ENCODE measurements at regions not wholly inside any gene's neighbourhood (a gene's known extent, or its start where the extent isn't known, plus 50 kb on each side); places are given as distances from the start of the nearest gene placed in this dataset.

GRCh38 chr4:138032222-138032621, 209.9 kb downstream of the SLC7A11 start:
- H3K36me3 ChIP-seq (ENCODE audit: control insufficient read depth, insufficient read depth, low read length) = no peaks in the 10 kb centered on the region
- H3K27ac ChIP-seq (ENCODE audit: insufficient read depth, low read depth, low read length, poor library complexity, severe bottlenecking) = no peak overlapping the region
- H3K9me3 ChIP-seq (ENCODE audit: control insufficient read depth, low read length) = no peaks in the 10 kb centered on the region
- H3K4me3 ChIP-seq (ENCODE audit: insufficient read depth, low read depth, low read length) = no peak overlapping the region
- H3K4me1 ChIP-seq (ENCODE audit: control insufficient read depth, insufficient read depth, low read length) = peaks cover 4% of the 10 kb centered on the region
- no peaks in the 10 kb centered on the region for H3K27me3 ChIP-seq (ENCODE audit: control insufficient read depth, insufficient read depth, low read length, poor library complexity, severe bottlenecking)

GRCh38 chr4:138030375-138030774, 211.8 kb downstream of the SLC7A11 start:
- Histone ChIP-seq H3K27me3 (ENCODE audit: control insufficient read depth, insufficient read depth, low read length, poor library complexity, severe bottlenecking) (no peaks in the 10 kb centered on the region), H3K4me3 (ENCODE audit: insufficient read depth, low read depth, low read length) (no peak overlapping the region), H3K4me1 (ENCODE audit: control insufficient read depth, insufficient read depth, low read length) (peaks cover 4% of the 10 kb centered on the region), H3K9me3 (ENCODE audit: control insufficient read depth, low read length) (no peaks in the 10 kb centered on the region), H3K27ac (ENCODE audit: insufficient read depth, low read depth, low read length, poor library complexity, severe bottlenecking) (no peak overlapping the region), H3K36me3 (ENCODE audit: control insufficient read depth, insufficient read depth, low read length) (no peaks in the 10 kb centered on the region)
- 90 to 92% methylated on average over 3 of the region's 3 CpGs for WGBS, 2 experiments

- 48 to 56% methylated on average over 1 of the region's 1 CpG for WGBS, 2 experiments
- no peak overlapping the region for H3K4me3 ChIP-seq (ENCODE audit: insufficient read depth, low read depth, low read length)
- H3K27ac ChIP-seq (ENCODE audit: insufficient read depth, low read depth, low read length, poor library complexity, severe bottlenecking) = no peak overlapping the region
- no peaks in the 10 kb centered on the region for H3K27me3 ChIP-seq (ENCODE audit: control insufficient read depth, insufficient read depth, low read length, poor library complexity, severe bottlenecking)
- H3K4me1 ChIP-seq (ENCODE audit: control insufficient read depth, insufficient read depth, low read length) = peaks cover 4% of the 10 kb centered on the region
- no peaks in the 10 kb centered on the region for H3K9me3 ChIP-seq (ENCODE audit: control insufficient read depth, low read length)
- no peaks in the 10 kb centered on the region for H3K36me3 ChIP-seq (ENCODE audit: control insufficient read depth, insufficient read depth, low read length)
Measured at GRCh38 chr4:138028923-138029322, 213.2 kb downstream of the SLC7A11 start.

GRCh38 chr4:138021139-138021830, 220.9 kb downstream of the SLC7A11 start:
- H3K27me3 ChIP-seq (ENCODE audit: control insufficient read depth, insufficient read depth, low read length, poor library complexity, severe bottlenecking) = no peaks in the 10 kb centered on the region
- 0 to 30% methylated on average over 1 to 3 of the region's 3 CpGs for WGBS, 2 experiments
- H3K36me3 ChIP-seq (ENCODE audit: control insufficient read depth, insufficient read depth, low read length) = no peaks in the 10 kb centered on the region
- H3K4me3 ChIP-seq (ENCODE audit: insufficient read depth, low read depth, low read length) = no peak overlapping the region
- H3K4me1 ChIP-seq (ENCODE audit: control insufficient read depth, insufficient read depth, low read length) = no peaks in the 10 kb centered on the region
- H3K9me3 ChIP-seq (ENCODE audit: control insufficient read depth, low read length) = no peaks in the 10 kb centered on the region
- no peak overlapping the region for H3K27ac ChIP-seq (ENCODE audit: insufficient read depth, low read depth, low read length, poor library complexity, severe bottlenecking)

DNA sequence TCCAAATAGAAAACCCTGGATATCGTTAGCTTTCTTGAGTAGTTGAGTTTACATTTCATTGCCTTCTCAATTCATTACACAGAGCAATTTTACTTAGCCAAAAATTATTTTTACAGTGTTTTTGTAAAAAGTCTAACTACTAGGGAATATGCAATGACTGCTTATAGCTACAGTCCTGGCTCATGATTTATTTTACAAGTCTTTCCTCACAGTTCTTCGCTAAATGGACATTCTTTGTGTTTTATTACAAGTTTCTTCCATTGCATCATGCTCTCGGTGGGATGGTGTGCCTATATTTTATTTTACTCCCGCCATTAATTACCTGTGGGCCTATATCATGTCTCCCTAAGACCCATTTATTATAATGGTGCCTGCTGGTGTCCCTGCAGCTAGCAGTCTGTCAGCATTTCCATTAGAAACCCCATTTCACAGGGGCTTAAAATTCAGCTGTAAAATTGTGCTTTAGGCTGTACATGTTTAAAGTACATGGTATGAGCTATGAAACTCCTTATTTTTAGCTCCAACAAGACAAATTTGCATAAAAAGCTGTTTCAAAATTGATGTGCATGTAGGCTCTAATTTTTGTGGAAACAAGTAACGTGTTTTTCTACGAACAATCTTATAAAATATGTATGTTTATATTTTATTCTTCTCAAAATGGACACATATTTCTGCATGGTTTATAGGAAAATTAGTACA, 227.4 kb downstream of the SLC7A11 start:
- Histone ChIP-seq H3K4me3 (ENCODE audit: insufficient read depth, low read depth, low read length) (no peak overlapping the region), H3K9me3 (ENCODE audit: control insufficient read depth, low read length) (no peaks in the 10 kb centered on the region), H3K4me1 (ENCODE audit: control insufficient read depth, insufficient read depth, low read length) (no peaks in the 10 kb centered on the region), H3K27ac (ENCODE audit: insufficient read depth, low read depth, low read length, poor library complexity, severe bottlenecking) (no peak overlapping the region), H3K36me3 (ENCODE audit: control insufficient read depth, insufficient read depth, low read length) (no peaks in the 10 kb centered on the region), H3K27me3 (ENCODE audit: control insufficient read depth, insufficient read depth, low read length, poor library complexity, severe bottlenecking) (no peaks in the 10 kb centered on the region)
- 92 to 97% methylated on average over 4 of the region's 6 CpGs for WGBS, 2 experiments

GRCh38 chr4:138013625-138014024, 228.5 kb downstream of the SLC7A11 start:
- H3K9me3 ChIP-seq (ENCODE audit: control insufficient read depth, low read length) = no peaks in the 10 kb centered on the region
- no peaks in the 10 kb centered on the region for H3K27me3 ChIP-seq (ENCODE audit: control insufficient read depth, insufficient read depth, low read length, poor library complexity, severe bottlenecking)
- no peak overlapping the region for H3K4me3 ChIP-seq (ENCODE audit: insufficient read depth, low read depth, low read length)
- no peak overlapping the region for H3K27ac ChIP-seq (ENCODE audit: insufficient read depth, low read depth, low read length, poor library complexity, severe bottlenecking)
- no peaks in the 10 kb centered on the region for H3K4me1 ChIP-seq (ENCODE audit: control insufficient read depth, insufficient read depth, low read length)
- no peaks in the 10 kb centered on the region for H3K36me3 ChIP-seq (ENCODE audit: control insufficient read depth, insufficient read depth, low read length)
- 86 to 92% methylated on average over 1 to 3 of the region's 3 CpGs for WGBS, 2 experiments

GRCh38 chr4:138010639-138011038, 231.5 kb downstream of the SLC7A11 start:
- no peaks in the 10 kb centered on the region for H3K9me3 ChIP-seq (ENCODE audit: control insufficient read depth, low read length)
- no peak overlapping the region for H3K4me3 ChIP-seq (ENCODE audit: insufficient read depth, low read depth, low read length)
- H3K27ac ChIP-seq (ENCODE audit: insufficient read depth, low read depth, low read length, poor library complexity, severe bottlenecking) = no peak overlapping the region
- H3K27me3 ChIP-seq (ENCODE audit: control insufficient read depth, insufficient read depth, low read length, poor library complexity, severe bottlenecking) = no peaks in the 10 kb centered on the region
- no peaks in the 10 kb centered on the region for H3K4me1 ChIP-seq (ENCODE audit: control insufficient read depth, insufficient read depth, low read length)
- H3K36me3 ChIP-seq (ENCODE audit: control insufficient read depth, insufficient read depth, low read length) = no peaks in the 10 kb centered on the region

- H3K4me1 ChIP-seq (ENCODE audit: control insufficient read depth, insufficient read depth, low read length) = no peaks in the 10 kb centered on the region
- no peak overlapping the region for H3K4me3 ChIP-seq (ENCODE audit: insufficient read depth, low read depth, low read length)
- H3K27ac ChIP-seq (ENCODE audit: insufficient read depth, low read depth, low read length, poor library complexity, severe bottlenecking) = no peak overlapping the region
- H3K9me3 ChIP-seq (ENCODE audit: control insufficient read depth, low read length) = no peaks in the 10 kb centered on the region
- no peaks in the 10 kb centered on the region for H3K27me3 ChIP-seq (ENCODE audit: control insufficient read depth, insufficient read depth, low read length, poor library complexity, severe bottlenecking)
- WGBS, 2 experiments = 100% methylated on average over 1 of the region's 1 CpG; no CpG with 5 or more reads in 1 of the 2 experiments
- no peaks in the 10 kb centered on the region for H3K36me3 ChIP-seq (ENCODE audit: control insufficient read depth, insufficient read depth, low read length)
Measured at GRCh38 chr4:138007572-138007971, 234.6 kb downstream of the SLC7A11 start.

GRCh38 chr4:138005486-138005885, 236.7 kb downstream of the SLC7A11 start:
- H3K9me3 ChIP-seq (ENCODE audit: control insufficient read depth, low read length) = no peaks in the 10 kb centered on the region
- H3K27ac ChIP-seq (ENCODE audit: insufficient read depth, low read depth, low read length, poor library complexity, severe bottlenecking) = no peak overlapping the region
- H3K4me3 ChIP-seq (ENCODE audit: insufficient read depth, low read depth, low read length) = no peak overlapping the region
- no peaks in the 10 kb centered on the region for H3K36me3 ChIP-seq (ENCODE audit: control insufficient read depth, insufficient read depth, low read length)
- no peaks in the 10 kb centered on the region for H3K4me1 ChIP-seq (ENCODE audit: control insufficient read depth, insufficient read depth, low read length)
- 100% methylated on average over 1 of the region's 1 CpG for WGBS, 2 experiments
- H3K27me3 ChIP-seq (ENCODE audit: control insufficient read depth, insufficient read depth, low read length, poor library complexity, severe bottlenecking) = no peaks in the 10 kb centered on the region

- Histone ChIP-seq H3K27ac (ENCODE audit: insufficient read depth, low read depth, low read length, poor library complexity, severe bottlenecking) (no peak overlapping the region), H3K9me3 (ENCODE audit: control insufficient read depth, low read length) (no peaks in the 10 kb centered on the region)
Measured at GRCh38 chr4:138003248-138003647, 238.9 kb downstream of the SLC7A11 start.

More at GRCh38 chr4:138003248-138003647, 238.9 kb downstream of the SLC7A11 start:
- H3K36me3 ChIP-seq (ENCODE audit: control insufficient read depth, insufficient read depth, low read length) = no peaks in the 10 kb centered on the region
- no peaks in the 10 kb centered on the region for H3K27me3 ChIP-seq (ENCODE audit: control insufficient read depth, insufficient read depth, low read length, poor library complexity, severe bottlenecking)
- H3K4me3 ChIP-seq (ENCODE audit: insufficient read depth, low read depth, low read length) = no peak overlapping the region
- no peaks in the 10 kb centered on the region for H3K4me1 ChIP-seq (ENCODE audit: control insufficient read depth, insufficient read depth, low read length)

Data from ectodermal cell (in vitro differentiated cells).